Liver (tissue), 3 donors: ENCODE measurements at regions not wholly inside any gene's neighbourhood (a gene's known extent, or its start where the extent isn't known, plus 50 kb on each side); places are given as distances from the start of the nearest gene placed in this dataset.

Source experiments
- ATF3 ChIP-seq: IDR thresholded peaks from 2 replicates; pipeline ENCODE4 v1.6.1; 2016; ENCODE audit warnings: antibody characterized with exemption
- GABPA ChIP-seq, 2 donors: IDR thresholded peaks in 1 of 2; conservative IDR thresholded peaks in 1 of 2; 2 replicates each; pipeline ENCODE4 v1.6.1; 2016; ENCODE audit warnings: antibody characterized with exemption in 2 of 2, mild to moderate bottlenecking in 1 of 2, moderate library complexity in 1 of 2
- JUND ChIP-seq, 2 donors: IDR thresholded peaks; 2 replicates each; pipeline ENCODE4 v1.6.1; 2016; ENCODE audit warnings: antibody characterized with exemption in 2 of 2
- MAX ChIP-seq: IDR thresholded peaks from 2 replicates; pipeline ENCODE4 v1.6.1; 2016; ENCODE audit warnings: antibody characterized with exemption
- NR2F2 ChIP-seq: IDR thresholded peaks from 2 replicates; pipeline ENCODE4 v1.6.1; 2016; ENCODE audit warnings: antibody characterized with exemption
- RAD21 ChIP-seq, 2 donors: IDR thresholded peaks; 2 replicates each; pipeline ENCODE4 v1.6.1; 2016; ENCODE audit warnings: antibody characterized with exemption in 2 of 2, mild to moderate bottlenecking in 2 of 2
- RXRA ChIP-seq, 2 donors: IDR thresholded peaks; 2 replicates each; pipeline ENCODE4 v1.6.1; 2017 to 2018; ENCODE audit warnings: antibody characterized with exemption in 2 of 2, mild to moderate bottlenecking in 1 of 2
- SP1 ChIP-seq: IDR thresholded peaks from 2 replicates; pipeline ENCODE4 v1.6.1; 2018; ENCODE audit warnings: antibody characterized with exemption, mild to moderate bottlenecking
- TAF1 ChIP-seq: conservative IDR thresholded peaks from 2 replicates; pipeline ENCODE4 v1.6.1; 2016; ENCODE audit warnings: antibody characterized with exemption, mild to moderate bottlenecking
- ZBTB33 ChIP-seq: IDR thresholded peaks from 2 replicates; pipeline ENCODE4 v1.6.1; 2016; ENCODE audit warnings: antibody characterized with exemption
- TF ChIP-seq, protein P1 (sequence below): fragments of 150-350 bp; IDR thresholded peaks from 2 replicates; pipeline ENCODE4 v1.5.1; 2017; ENCODE audit warnings: improper control_type of control experiment, low read depth, low read length; ENCODE audit not compliant: missing input control
- TF ChIP-seq, protein P2 (sequence below): IDR thresholded peaks from 2 replicates; pipeline ENCODE4 v1.6.1; 2016; ENCODE audit warnings: antibody characterized with exemption, mild to moderate bottlenecking
- donor health status: healthy.
- donor health status: healthy.

- TF ChIP-seq, protein P1, sequence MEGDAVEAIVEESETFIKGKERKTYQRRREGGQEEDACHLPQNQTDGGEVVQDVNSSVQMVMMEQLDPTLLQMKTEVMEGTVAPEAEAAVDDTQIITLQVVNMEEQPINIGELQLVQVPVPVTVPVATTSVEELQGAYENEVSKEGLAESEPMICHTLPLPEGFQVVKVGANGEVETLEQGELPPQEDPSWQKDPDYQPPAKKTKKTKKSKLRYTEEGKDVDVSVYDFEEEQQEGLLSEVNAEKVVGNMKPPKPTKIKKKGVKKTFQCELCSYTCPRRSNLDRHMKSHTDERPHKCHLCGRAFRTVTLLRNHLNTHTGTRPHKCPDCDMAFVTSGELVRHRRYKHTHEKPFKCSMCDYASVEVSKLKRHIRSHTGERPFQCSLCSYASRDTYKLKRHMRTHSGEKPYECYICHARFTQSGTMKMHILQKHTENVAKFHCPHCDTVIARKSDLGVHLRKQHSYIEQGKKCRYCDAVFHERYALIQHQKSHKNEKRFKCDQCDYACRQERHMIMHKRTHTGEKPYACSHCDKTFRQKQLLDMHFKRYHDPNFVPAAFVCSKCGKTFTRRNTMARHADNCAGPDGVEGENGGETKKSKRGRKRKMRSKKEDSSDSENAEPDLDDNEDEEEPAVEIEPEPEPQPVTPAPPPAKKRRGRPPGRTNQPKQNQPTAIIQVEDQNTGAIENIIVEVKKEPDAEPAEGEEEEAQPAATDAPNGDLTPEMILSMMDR: no peak
- TF ChIP-seq ZBTB33 (no peak), RXRA (IDR thresholded peaks at IDR 0.05) (no peak), TAF1 (no peak), RAD21 (IDR thresholded peaks at IDR 0.05) (no peak), JUND (IDR thresholded peaks at IDR 0.05) (no peak), GABPA (IDR thresholded peaks at IDR 0.05 in 1 of 2, conservative IDR thresholded peaks at IDR 0.05 in 1 of 2) (no peak), MAX (no peak), SP1 (no peak), ATF3 (no peak), NR2F2 (no peak)
- TF ChIP-seq, protein P2, sequence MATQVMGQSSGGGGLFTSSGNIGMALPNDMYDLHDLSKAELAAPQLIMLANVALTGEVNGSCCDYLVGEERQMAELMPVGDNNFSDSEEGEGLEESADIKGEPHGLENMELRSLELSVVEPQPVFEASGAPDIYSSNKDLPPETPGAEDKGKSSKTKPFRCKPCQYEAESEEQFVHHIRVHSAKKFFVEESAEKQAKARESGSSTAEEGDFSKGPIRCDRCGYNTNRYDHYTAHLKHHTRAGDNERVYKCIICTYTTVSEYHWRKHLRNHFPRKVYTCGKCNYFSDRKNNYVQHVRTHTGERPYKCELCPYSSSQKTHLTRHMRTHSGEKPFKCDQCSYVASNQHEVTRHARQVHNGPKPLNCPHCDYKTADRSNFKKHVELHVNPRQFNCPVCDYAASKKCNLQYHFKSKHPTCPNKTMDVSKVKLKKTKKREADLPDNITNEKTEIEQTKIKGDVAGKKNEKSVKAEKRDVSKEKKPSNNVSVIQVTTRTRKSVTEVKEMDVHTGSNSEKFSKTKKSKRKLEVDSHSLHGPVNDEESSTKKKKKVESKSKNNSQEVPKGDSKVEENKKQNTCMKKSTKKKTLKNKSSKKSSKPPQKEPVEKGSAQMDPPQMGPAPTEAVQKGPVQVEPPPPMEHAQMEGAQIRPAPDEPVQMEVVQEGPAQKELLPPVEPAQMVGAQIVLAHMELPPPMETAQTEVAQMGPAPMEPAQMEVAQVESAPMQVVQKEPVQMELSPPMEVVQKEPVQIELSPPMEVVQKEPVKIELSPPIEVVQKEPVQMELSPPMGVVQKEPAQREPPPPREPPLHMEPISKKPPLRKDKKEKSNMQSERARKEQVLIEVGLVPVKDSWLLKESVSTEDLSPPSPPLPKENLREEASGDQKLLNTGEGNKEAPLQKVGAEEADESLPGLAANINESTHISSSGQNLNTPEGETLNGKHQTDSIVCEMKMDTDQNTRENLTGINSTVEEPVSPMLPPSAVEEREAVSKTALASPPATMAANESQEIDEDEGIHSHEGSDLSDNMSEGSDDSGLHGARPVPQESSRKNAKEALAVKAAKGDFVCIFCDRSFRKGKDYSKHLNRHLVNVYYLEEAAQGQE: no peak
These were observed 215.3 kb upstream of the MYLIP start for GRCh38 chr6:15913573-15913972.
